MM.1S (cell line): ENCODE measurements at regions not wholly inside any gene's neighbourhood (a gene's known extent, or its start where the extent isn't known, plus 50 kb on each side); places are given as distances from the start of the nearest gene placed in this dataset.

ENCODE experiments used
- DNase-seq: peaks from one replicate; pipeline ENCODE4 v3.0.0-alpha.2; 2015
- H2AFZ ChIP-seq: fragments of 300-600 bp; sonication (generic); 2 replicates; pipeline ENCODE4 v1.6.0; 2016; ENCODE audit warnings: antibody characterized with exemption, low read length
- H3F3A ChIP-seq: fragments of 300-600 bp; sonication (generic); 2 replicates; pipeline ENCODE4 v1.6.1; 2016; ENCODE audit warnings: mild to moderate bottlenecking, antibody characterized with exemption, low read length, moderate library complexity, mixed read lengths; ENCODE audit not compliant: insufficient read depth
- H3K27ac ChIP-seq: fragments of 300-600 bp; sonication (generic); 2 replicates; pipeline ENCODE4 v1.5.1; 2016; ENCODE audit warnings: mild to moderate bottlenecking, low read length
- H3K27me3 ChIP-seq: fragments of 300-600 bp; sonication (generic); replicated peaks from 2 replicates; pipeline ENCODE4 v1.6.0; 2016; ENCODE audit warnings: low read length; ENCODE audit not compliant: insufficient read depth
- H3K36me3 ChIP-seq: fragments of 300-600 bp; sonication (generic); replicated peaks from 2 replicates; pipeline ENCODE4 v1.6.1; 2016; ENCODE audit warnings: mild to moderate bottlenecking, low read length, mixed read lengths; ENCODE audit not compliant: insufficient read depth
- H3K4me1 ChIP-seq: fragments of 300-600 bp; sonication (generic); 2 replicates; pipeline ENCODE4 v1.6.1; 2016; ENCODE audit warnings: low read length, mixed read lengths
- H3K4me2 ChIP-seq: fragments of 300-600 bp; sonication (generic); 2 replicates; pipeline ENCODE4 v1.6.0; 2016; ENCODE audit warnings: low read depth, low read length
- H3K4me3 ChIP-seq: fragments of 300-600 bp; sonication (generic); 2 replicates; pipeline ENCODE4 v1.5.1; 2016; ENCODE audit warnings: low read length, mixed read lengths
- H3K79me2 ChIP-seq: fragments of 300-600 bp; sonication (generic); 2 replicates; pipeline ENCODE4 v1.6.1; 2016; ENCODE audit warnings: mixed run types, low read length, mixed read lengths
- H3K9ac ChIP-seq: fragments of 300-600 bp; sonication (generic); 2 replicates; pipeline ENCODE4 v1.6.1; 2016; ENCODE audit warnings: low read length, mixed read lengths
- H3K9me2 ChIP-seq: fragments of 300-600 bp; sonication (generic); replicated peaks from 2 replicates; pipeline ENCODE4 v1.6.1; 2016; ENCODE audit warnings: mild to moderate bottlenecking, low read length, mixed read lengths; ENCODE audit not compliant: insufficient read depth
- H3K9me3 ChIP-seq: fragments of 300-600 bp; sonication (generic); replicated peaks from 2 replicates; pipeline ENCODE4 v1.6.1; 2016; ENCODE audit warnings: mild to moderate bottlenecking, low read length, mixed read lengths; ENCODE audit not compliant: insufficient read depth
- H4K20me1 ChIP-seq: fragments of 300-600 bp; sonication (generic); 2 replicates; pipeline ENCODE4 v1.6.1; 2016; ENCODE audit warnings: mild to moderate bottlenecking, low read length, moderate library complexity, mixed read lengths; ENCODE audit not compliant: insufficient read depth
- EZH2 ChIP-seq: fragments of 300-600 bp; sonication (generic); optimal IDR thresholded peaks from 2 replicates; pipeline ENCODE3; 2017; ENCODE audit warnings: low read depth, mild to moderate bottlenecking, antibody characterized with exemption, low read length, mixed read lengths
- EZH2phosphoT487 ChIP-seq: fragments of 300-600 bp; sonication (generic); IDR thresholded peaks from 2 replicates; pipeline ENCODE4 v1.6.1; 2018; ENCODE audit warnings: antibody characterized with exemption, low read length
- TF ChIP-seq, protein P1 (sequence below): fragments of 300-600 bp; sonication (generic); IDR thresholded peaks from 2 replicates; pipeline ENCODE4 v1.5.1; 2016; ENCODE audit warnings: antibody characterized with exemption, low read length, mixed read lengths

GRCh38 chr2:18490901-18491300 lies 69.6 kb downstream of the RDH14 start:
- no peaks in the 10 kb centered on the region for H4K20me1 ChIP-seq
- TF ChIP-seq, protein P1, sequence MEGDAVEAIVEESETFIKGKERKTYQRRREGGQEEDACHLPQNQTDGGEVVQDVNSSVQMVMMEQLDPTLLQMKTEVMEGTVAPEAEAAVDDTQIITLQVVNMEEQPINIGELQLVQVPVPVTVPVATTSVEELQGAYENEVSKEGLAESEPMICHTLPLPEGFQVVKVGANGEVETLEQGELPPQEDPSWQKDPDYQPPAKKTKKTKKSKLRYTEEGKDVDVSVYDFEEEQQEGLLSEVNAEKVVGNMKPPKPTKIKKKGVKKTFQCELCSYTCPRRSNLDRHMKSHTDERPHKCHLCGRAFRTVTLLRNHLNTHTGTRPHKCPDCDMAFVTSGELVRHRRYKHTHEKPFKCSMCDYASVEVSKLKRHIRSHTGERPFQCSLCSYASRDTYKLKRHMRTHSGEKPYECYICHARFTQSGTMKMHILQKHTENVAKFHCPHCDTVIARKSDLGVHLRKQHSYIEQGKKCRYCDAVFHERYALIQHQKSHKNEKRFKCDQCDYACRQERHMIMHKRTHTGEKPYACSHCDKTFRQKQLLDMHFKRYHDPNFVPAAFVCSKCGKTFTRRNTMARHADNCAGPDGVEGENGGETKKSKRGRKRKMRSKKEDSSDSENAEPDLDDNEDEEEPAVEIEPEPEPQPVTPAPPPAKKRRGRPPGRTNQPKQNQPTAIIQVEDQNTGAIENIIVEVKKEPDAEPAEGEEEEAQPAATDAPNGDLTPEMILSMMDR: no peak
- no peak for TF ChIP-seq EZH2
- no peaks in the 10 kb centered on the region for H3K9me3 ChIP-seq
- H3K4me2 ChIP-seq: no peak overlapping the region
- H3K4me1 ChIP-seq: no peaks in the 10 kb centered on the region
- H3F3A ChIP-seq: no peaks in the 10 kb centered on the region
- H2AFZ ChIP-seq: no peak overlapping the region
- H3K36me3 ChIP-seq: no peaks in the 10 kb centered on the region
- no peak overlapping the region for H3K27ac ChIP-seq
- no peak overlapping the region for H3K4me3 ChIP-seq
- H3K27me3 ChIP-seq: no peaks in the 10 kb centered on the region
- no peaks in the 10 kb centered on the region for H3K79me2 ChIP-seq
- no peak for DNase-seq
- H3K9me2 ChIP-seq: no peaks in the 10 kb centered on the region
- H3K9ac ChIP-seq: no peak overlapping the region

DNA sequence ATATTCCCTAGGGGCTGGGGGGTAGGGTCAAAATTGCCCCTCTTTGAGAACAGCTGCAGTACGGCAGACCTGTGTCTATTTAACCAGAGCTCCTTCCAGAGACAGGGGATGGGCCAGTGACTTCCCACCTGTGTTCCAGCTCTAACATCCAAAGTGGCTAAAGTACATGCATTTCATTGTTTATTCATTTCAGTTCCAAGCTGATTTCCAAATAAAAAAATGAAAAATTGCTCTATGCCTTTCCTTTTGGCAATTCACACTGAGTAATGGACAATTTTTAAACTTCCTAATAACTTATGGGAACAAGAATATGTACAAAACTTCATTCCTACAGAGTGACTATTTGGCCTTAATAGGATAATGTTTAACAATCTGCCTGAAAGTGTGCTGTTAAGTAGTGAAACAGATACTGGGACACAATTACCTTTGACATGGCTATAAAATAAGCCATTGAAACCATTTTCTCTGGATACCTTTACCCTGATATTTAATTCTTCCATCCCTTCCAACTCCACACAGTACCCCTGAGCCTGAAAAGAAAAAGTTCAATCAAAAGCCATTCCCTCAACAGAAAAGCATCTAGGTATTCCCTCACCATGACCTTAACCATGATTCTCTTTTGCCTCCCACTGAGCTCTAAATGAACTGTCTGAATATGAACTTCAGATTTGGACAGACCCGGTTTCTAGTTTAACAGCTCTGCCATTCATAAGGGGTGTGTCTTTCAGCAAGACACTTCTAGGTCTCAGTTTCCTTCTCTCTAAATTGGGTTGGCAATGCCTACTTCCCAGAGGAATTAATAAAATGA lies 73.1 kb downstream of the RDH14 start:
- H3K27ac ChIP-seq: no peak overlapping the region
- no peaks in the 10 kb centered on the region for H3K36me3 ChIP-seq
- no peak overlapping the region for H3K4me2 ChIP-seq
- no peaks in the 10 kb centered on the region for H3K79me2 ChIP-seq
- TF ChIP-seq, protein P1: no peak
- no peak for TF ChIP-seq EZH2
- no peak for TF ChIP-seq EZH2phosphoT487
- no peak overlapping the region for H3K4me3 ChIP-seq
- H3K9me3 ChIP-seq: no peaks in the 10 kb centered on the region
- no peaks in the 10 kb centered on the region for H4K20me1 ChIP-seq
- H3K9ac ChIP-seq: no peak overlapping the region
- H3K27me3 ChIP-seq: no peaks in the 10 kb centered on the region
- no peak for DNase-seq
- H3F3A ChIP-seq: no peaks in the 10 kb centered on the region
- no peaks in the 10 kb centered on the region for H3K4me1 ChIP-seq
- H3K9me2 ChIP-seq: no peaks in the 10 kb centered on the region
- no peak overlapping the region for H2AFZ ChIP-seq

GRCh38 chr2:18484625-18485024 lies 75.8 kb downstream of the RDH14 start:
- Histone ChIP-seq H2AFZ (no peak overlapping the region), H3K9ac (no peak overlapping the region), H3K9me3 (no peaks in the 10 kb centered on the region), H3K4me2 (no peak overlapping the region), H3K36me3 (no peaks in the 10 kb centered on the region), H3K79me2 (no peaks in the 10 kb centered on the region), H3K27ac (no peak overlapping the region), H3F3A (no peaks in the 10 kb centered on the region), H3K4me1 (no peaks in the 10 kb centered on the region), H3K27me3 (no peaks in the 10 kb centered on the region), H4K20me1 (no peaks in the 10 kb centered on the region), H3K9me2 (no peaks in the 10 kb centered on the region), H3K4me3 (no peak overlapping the region)
- TF ChIP-seq EZH2 (no peak), EZH2phosphoT487 (no peak)
- TF ChIP-seq, protein P1: no peak
- no peak for DNase-seq
